ENCODE measurements at regions not wholly inside any gene's neighbourhood (a gene's known extent, or its start where the extent isn't known, plus 50 kb on each side); places are given as distances from the start of the nearest gene placed in this dataset.
"Not testable (repeated sequence)": the region's sequence is repeated elsewhere in the genome, so short reads cannot be mapped to it uniquely, and the experiment has no call there.

GRCh38 chr1:203985676-203986075, 87.2 kb upstream of the SOX13 start:
- Mint-ChIP-seq H3K9me3 (no peaks in the 10 kb centered on the region), H3K27me3 (no peaks in the 10 kb centered on the region), H3K4me3 (no peak overlapping the region), H3K27ac (no peak overlapping the region), H3K4me1 (no peaks in the 10 kb centered on the region), H3K36me3 (peaks cover 2% of the 10 kb centered on the region)

- H3K36me3 Mint-ChIP-seq: peaks cover 2% of the 10 kb centered on the region
- H3K4me1 Mint-ChIP-seq: no peaks in the 10 kb centered on the region
- H3K27me3 Mint-ChIP-seq: no peaks in the 10 kb centered on the region
- no peaks in the 10 kb centered on the region for H3K9me3 Mint-ChIP-seq
- no peak overlapping the region for H3K27ac Mint-ChIP-seq
- H3K4me3 Mint-ChIP-seq: no peak overlapping the region
Measured at GRCh38 chr1:203986887-203987461, 85.9 kb upstream of the SOX13 start.

- H3K27me3 Mint-ChIP-seq: peaks cover 10% of the 10 kb centered on the region
- H3K4me1 Mint-ChIP-seq: no peaks in the 10 kb centered on the region
- no peak overlapping the region for H3K27ac Mint-ChIP-seq
- no peaks in the 10 kb centered on the region for H3K9me3 Mint-ChIP-seq
- H3K4me3 Mint-ChIP-seq: no peak overlapping the region
- H3K36me3 Mint-ChIP-seq: no peaks in the 10 kb centered on the region
Measured at GRCh38 chr1:203990118-203990517, 82.8 kb upstream of the SOX13 start.

GRCh38 chr1:203992440-203992839, 80.5 kb upstream of the SOX13 start:
- no peak overlapping the region for H3K4me3 Mint-ChIP-seq
- no peak overlapping the region for H3K27ac Mint-ChIP-seq
- H3K4me1 Mint-ChIP-seq: no peaks in the 10 kb centered on the region
- no peaks in the 10 kb centered on the region for H3K36me3 Mint-ChIP-seq
- H3K27me3 Mint-ChIP-seq: peaks cover 20% of the 10 kb centered on the region
- no peaks in the 10 kb centered on the region for H3K9me3 Mint-ChIP-seq

GRCh38 chr1:203993256-203993655, 79.7 kb upstream of the SOX13 start:
- no peaks in the 10 kb centered on the region for H3K4me1 Mint-ChIP-seq
- no peaks in the 10 kb centered on the region for H3K9me3 Mint-ChIP-seq
- peaks cover 20% of the 10 kb centered on the region for H3K27me3 Mint-ChIP-seq
- no peaks in the 10 kb centered on the region for H3K36me3 Mint-ChIP-seq
- H3K4me3 Mint-ChIP-seq: no peak overlapping the region
- peak overlapping the region in 1 of 3 donors; percentile 59 for H3K27ac Mint-ChIP-seq

GRCh38 chr1:203995228-203995627, 77.7 kb upstream of the SOX13 start:
- no peak overlapping the region for H3K4me3 Mint-ChIP-seq
- H3K27me3 Mint-ChIP-seq: peaks cover 23% of the 10 kb centered on the region
- H3K9me3 Mint-ChIP-seq: peaks cover 0 to 5% (median 0%) of the 10 kb centered on the region in 3 donors
- no peaks in the 10 kb centered on the region for H3K4me1 Mint-ChIP-seq
- H3K27ac Mint-ChIP-seq: no peak overlapping the region
- no peaks in the 10 kb centered on the region for H3K36me3 Mint-ChIP-seq

GRCh38 chr1:203996126-203996525, 76.8 kb upstream of the SOX13 start:
- Mint-ChIP-seq H3K27ac (no peak overlapping the region), H3K4me3 (no peak overlapping the region), H3K9me3 (peaks cover 0 to 14% (median 2%) of the 10 kb centered on the region in 3 donors), H3K4me1 (peaks cover 0 to 3% (median 0%) of the 10 kb centered on the region in 3 donors), H3K36me3 (no peaks in the 10 kb centered on the region), H3K27me3 (peaks cover 24% of the 10 kb centered on the region)

GRCh38 chr1:203998571-203998970, 74.3 kb upstream of the SOX13 start:
- not testable (repeated sequence) for H3K4me1 Mint-ChIP-seq, H3K27ac Mint-ChIP-seq, H3K36me3 Mint-ChIP-seq, H3K4me3 Mint-ChIP-seq
- peaks cover 20% of the 10 kb centered on the region for H3K27me3 Mint-ChIP-seq
- peaks cover 2 to 14% (median 3%) of the 10 kb centered on the region in 3 donors for H3K9me3 Mint-ChIP-seq

- Mint-ChIP-seq H3K9me3 (peaks cover 2 to 14% (median 3%) of the 10 kb centered on the region in 3 donors), H3K36me3 (no peaks in the 10 kb centered on the region), H3K27ac (no peak overlapping the region)
Measured at GRCh38 chr1:203999618-204000017, 73.3 kb upstream of the SOX13 start.

GRCh38 chr1:204001166-204001901, 71.6 kb upstream of the SOX13 start:
- no peaks in the 10 kb centered on the region for H3K36me3 Mint-ChIP-seq
- H3K27me3 Mint-ChIP-seq: peaks cover 13% of the 10 kb centered on the region
- H3K4me3 Mint-ChIP-seq: no peak overlapping the region
- no peak overlapping the region for H3K27ac Mint-ChIP-seq
- H3K4me1 Mint-ChIP-seq: peaks cover 0 to 3% (median 0%) of the 10 kb centered on the region in 3 donors
- peaks cover 4 to 14% (median 8%) of the 10 kb centered on the region in 3 donors for H3K9me3 Mint-ChIP-seq

More at GRCh38 chr1:203999618-204000017, 73.3 kb upstream of the SOX13 start:
- peaks cover 18% of the 10 kb centered on the region for H3K27me3 Mint-ChIP-seq
- H3K4me1 Mint-ChIP-seq: peaks cover 0 to 3% (median 0%) of the 10 kb centered on the region in 3 donors
- H3K4me3 Mint-ChIP-seq: no peak overlapping the region

GRCh38 chr1:204002614-204003013, 70.3 kb upstream of the SOX13 start:
- Mint-ChIP-seq H3K4me3 (no peak overlapping the region), H3K36me3 (no peaks in the 10 kb centered on the region), H3K4me1 (peaks cover 0 to 3% (median 0%) of the 10 kb centered on the region in 3 donors), H3K27me3 (peaks cover 10% of the 10 kb centered on the region), H3K9me3 (peaks cover 4 to 14% (median 8%) of the 10 kb centered on the region in 3 donors), H3K27ac (no peak overlapping the region)

- Mint-ChIP-seq H3K27ac (no peak overlapping the region), H3K36me3 (no peaks in the 10 kb centered on the region), H3K4me1 (peaks cover 0 to 3% (median 0%) of the 10 kb centered on the region in 3 donors), H3K4me3 (no peak overlapping the region), H3K9me3 (peaks cover 4 to 14% (median 8%) of the 10 kb centered on the region in 3 donors), H3K27me3 (peaks cover 10% of the 10 kb centered on the region)
Measured at GRCh38 chr1:204003536-204003935, 69.4 kb upstream of the SOX13 start.

- peaks cover 0 to 2% (median 0%) of the 10 kb centered on the region in 3 donors for H3K9me3 Mint-ChIP-seq
Measured at GRCh38 chr1:204011426-204011825, 61.5 kb upstream of the SOX13 start.

GRCh38 chr1:204013052-204013451, 59.9 kb upstream of the SOX13 start:
- H3K27ac Mint-ChIP-seq: no peak overlapping the region
- no peaks in the 10 kb centered on the region for H3K36me3 Mint-ChIP-seq
- no peaks in the 10 kb centered on the region for H3K4me1 Mint-ChIP-seq
- H3K4me3 Mint-ChIP-seq: no peak overlapping the region
- H3K27me3 Mint-ChIP-seq: peaks cover 4% of the 10 kb centered on the region
- peaks cover 0 to 2% (median 0%) of the 10 kb centered on the region in 3 donors for H3K9me3 Mint-ChIP-seq

More at GRCh38 chr1:204011426-204011825, 61.5 kb upstream of the SOX13 start:
- Mint-ChIP-seq H3K36me3 (no peaks in the 10 kb centered on the region), H3K27me3 (peaks cover 2% of the 10 kb centered on the region), H3K4me1 (no peaks in the 10 kb centered on the region), H3K4me3 (no peak overlapping the region), H3K27ac (no peak overlapping the region)

GRCh38 chr1:204014336-204014735, 58.6 kb upstream of the SOX13 start:
- Mint-ChIP-seq H3K27ac (no peak overlapping the region), H3K36me3 (no peaks in the 10 kb centered on the region), H3K27me3 (peaks cover 2% of the 10 kb centered on the region), H3K9me3 (peaks cover 0 to 4% (median 0%) of the 10 kb centered on the region in 3 donors), H3K4me1 (no peaks in the 10 kb centered on the region), H3K4me3 (no peak overlapping the region)

- H3K27me3 Mint-ChIP-seq, H3K9me3 Mint-ChIP-seq, H3K4me3 Mint-ChIP-seq, H3K27ac Mint-ChIP-seq, H3K4me1 Mint-ChIP-seq, H3K36me3 Mint-ChIP-seq: not testable (repeated sequence)
Measured at GRCh38 chr1:204014961-204015360, 58.0 kb upstream of the SOX13 start.
